Mammary epithelial cell (primary cell): ENCODE measurements at regions not wholly inside any gene's neighbourhood (a gene's known extent, or its start where the extent isn't known, plus 50 kb on each side); places are given as distances from the start of the nearest gene placed in this dataset.

Source experiments
- EZH2 ChIP-seq: IDR thresholded peaks from 2 replicates; pipeline ENCODE4 v1.6.1; 2012; ENCODE audit warnings: low read length, inconsistent platforms, borderline replicate concordance
- TF ChIP-seq, protein P1 (sequence below), 2 donors: IDR thresholded peaks in 1 of 2; conservative IDR thresholded peaks in 1 of 2; 2 replicates each; pipeline ENCODE4 v1.5.1; 2011 to 2012; ENCODE audit warnings: inconsistent platforms in 2 of 2, low read length in 2 of 2, mild to moderate bottlenecking in 2 of 2, control low read depth in 1 of 2, low read depth in 1 of 2; ENCODE audit not compliant: insufficient read depth in 1 of 2; ENCODE audit errors: extremely low read depth in 1 of 2

- TF ChIP-seq, protein P1, sequence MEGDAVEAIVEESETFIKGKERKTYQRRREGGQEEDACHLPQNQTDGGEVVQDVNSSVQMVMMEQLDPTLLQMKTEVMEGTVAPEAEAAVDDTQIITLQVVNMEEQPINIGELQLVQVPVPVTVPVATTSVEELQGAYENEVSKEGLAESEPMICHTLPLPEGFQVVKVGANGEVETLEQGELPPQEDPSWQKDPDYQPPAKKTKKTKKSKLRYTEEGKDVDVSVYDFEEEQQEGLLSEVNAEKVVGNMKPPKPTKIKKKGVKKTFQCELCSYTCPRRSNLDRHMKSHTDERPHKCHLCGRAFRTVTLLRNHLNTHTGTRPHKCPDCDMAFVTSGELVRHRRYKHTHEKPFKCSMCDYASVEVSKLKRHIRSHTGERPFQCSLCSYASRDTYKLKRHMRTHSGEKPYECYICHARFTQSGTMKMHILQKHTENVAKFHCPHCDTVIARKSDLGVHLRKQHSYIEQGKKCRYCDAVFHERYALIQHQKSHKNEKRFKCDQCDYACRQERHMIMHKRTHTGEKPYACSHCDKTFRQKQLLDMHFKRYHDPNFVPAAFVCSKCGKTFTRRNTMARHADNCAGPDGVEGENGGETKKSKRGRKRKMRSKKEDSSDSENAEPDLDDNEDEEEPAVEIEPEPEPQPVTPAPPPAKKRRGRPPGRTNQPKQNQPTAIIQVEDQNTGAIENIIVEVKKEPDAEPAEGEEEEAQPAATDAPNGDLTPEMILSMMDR (conservative IDR thresholded peaks at IDR 0.05 in 1 of 2, IDR thresholded peaks at IDR 0.05 in 1 of 2; ENCODE audit: extremely low read depth in 1 of 2, insufficient read depth in 1 of 2, low read depth in 1 of 2, low read length in 2 of 2): no peak
- no peak for TF ChIP-seq EZH2
Measured at GRCh38 chr5:82882316-82882715, 194.9 kb downstream of the TMEM167A start.
